A673 (cell line): ENCODE measurements at regions not wholly inside any gene's neighbourhood (a gene's known extent, or its start where the extent isn't known, plus 50 kb on each side); places are given as distances from the start of the nearest gene placed in this dataset.

Experiments
- BruUV-seq: library from RNA; stranded (reverse); fragments of 400-500 nt; replicated peaks from 2 replicates; lab custom pipeline; 2021; lab: Mats Ljungman, UMichigan
- CTCF ChIA-PET: fragments of 300-600 bp; sonication (Branson Sonifier 250); formaldehyde crosslinking; loops from one replicate; lab custom pipeline; 2022; ENCODE audit warnings: antibody characterized with exemption; lab: Charles Lee
- POLR2A ChIA-PET: fragments of 300-600 bp; sonication (Branson Sonifier 250); formaldehyde crosslinking; loops from one replicate; lab custom pipeline; 2022; ENCODE audit warnings: antibody characterized with exemption; ENCODE audit not compliant: low non-redundant PET; lab: Charles Lee
- DNase-seq: peaks from one replicate; pipeline ENCODE4 v3.0.0-alpha.2; 2015; ENCODE audit warnings: low spot score
- H3K27ac ChIP-seq: fragments of 200-600 bp; sonication (generic); 2 replicates; pipeline ENCODE4 v1.5.1; 2016; ENCODE audit warnings: mixed run types, low read depth, mild to moderate bottlenecking, mixed read lengths, antibody characterized with exemption, low read length; ENCODE audit not compliant: poor library complexity, severe bottlenecking
- H3K27me3 ChIP-seq: fragments of 200-600 bp; sonication (generic); replicated peaks from 2 replicates; pipeline ENCODE4 v1.6.1; 2017; ENCODE audit warnings: mixed run types, low read depth, mild to moderate bottlenecking, mixed read lengths, antibody characterized with exemption, low read length; ENCODE audit not compliant: insufficient read depth, poor library complexity
- H3K36me3 ChIP-seq: fragments of 200-600 bp; sonication (generic); 2 replicates; pipeline ENCODE4 v1.6.1; 2016; ENCODE audit warnings: mixed run types, mild to moderate bottlenecking, mixed read lengths, antibody characterized with exemption, low read length; ENCODE audit not compliant: insufficient read depth, poor library complexity, severe bottlenecking
- H3K4me1 ChIP-seq: fragments of 200-600 bp; sonication (generic); 2 replicates; pipeline ENCODE4 v1.6.1; 2017; ENCODE audit warnings: mixed run types, mild to moderate bottlenecking, mixed read lengths, antibody characterized with exemption, low read length; ENCODE audit not compliant: insufficient read depth, poor library complexity, severe bottlenecking
- H3K4me3 ChIP-seq: fragments of 200-600 bp; sonication (generic); 2 replicates; pipeline ENCODE4 v1.5.1; 2016; ENCODE audit warnings: low read depth, mixed run types, mild to moderate bottlenecking, mixed read lengths, low read length; ENCODE audit not compliant: poor library complexity, severe bottlenecking
- H3K9me3 ChIP-seq: fragments of 200-600 bp; sonication (generic); 2 replicates; pipeline ENCODE4 v1.6.1; 2016; ENCODE audit warnings: mixed run types, low read depth, mild to moderate bottlenecking, mixed read lengths, antibody characterized with exemption, low read length; ENCODE audit not compliant: poor library complexity, severe bottlenecking
- EZH2 ChIP-seq: fragments of 200-600 bp; sonication (generic); IDR thresholded peaks from 2 replicates; pipeline ENCODE4 v1.6.1; 2017; ENCODE audit warnings: borderline replicate concordance, low read depth, mild to moderate bottlenecking, mixed read lengths, antibody characterized with exemption, low read length; ENCODE audit not compliant: poor library complexity, severe bottlenecking
- intact Hi-C: fragments of 100-400 bp; cut with micrococcal nuclease; formaldehyde crosslinking; loops from one replicate; pipeline ENCODE4 v1.10.0; 2022; ENCODE audit not compliant: unreplicated experiment
- TF ChIP-seq, protein P1 (sequence below): fragments of 300-800, 200-600 bp; sonication (generic); conservative IDR thresholded peaks from 2 replicates; pipeline ENCODE4 v1.5.1; 2017; ENCODE audit warnings: low read depth, mild to moderate bottlenecking, antibody characterized with exemption, low read length, moderate library complexity, mixed read lengths

DNA sequence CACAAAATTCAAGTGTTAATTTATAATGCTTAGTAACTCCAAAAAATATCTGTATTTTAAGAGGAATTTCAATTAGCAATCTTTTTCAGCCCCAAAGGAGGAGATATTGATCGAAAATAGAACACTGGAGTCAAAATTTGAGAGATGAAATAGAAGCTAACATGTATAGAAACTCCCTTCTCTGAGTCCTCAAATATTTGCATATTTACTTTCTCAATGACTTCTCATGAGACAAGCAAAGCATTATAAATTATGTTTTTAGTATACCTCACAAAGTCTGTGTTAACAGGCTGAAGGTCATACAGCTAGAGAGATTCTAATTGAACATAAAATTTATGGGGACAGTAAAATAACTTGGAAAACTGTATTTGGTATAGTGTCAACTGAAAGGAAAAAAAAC, 260.5 kb downstream of the GPAM start:
- no peak for TF ChIP-seq EZH2
- TF ChIP-seq, protein P1, sequence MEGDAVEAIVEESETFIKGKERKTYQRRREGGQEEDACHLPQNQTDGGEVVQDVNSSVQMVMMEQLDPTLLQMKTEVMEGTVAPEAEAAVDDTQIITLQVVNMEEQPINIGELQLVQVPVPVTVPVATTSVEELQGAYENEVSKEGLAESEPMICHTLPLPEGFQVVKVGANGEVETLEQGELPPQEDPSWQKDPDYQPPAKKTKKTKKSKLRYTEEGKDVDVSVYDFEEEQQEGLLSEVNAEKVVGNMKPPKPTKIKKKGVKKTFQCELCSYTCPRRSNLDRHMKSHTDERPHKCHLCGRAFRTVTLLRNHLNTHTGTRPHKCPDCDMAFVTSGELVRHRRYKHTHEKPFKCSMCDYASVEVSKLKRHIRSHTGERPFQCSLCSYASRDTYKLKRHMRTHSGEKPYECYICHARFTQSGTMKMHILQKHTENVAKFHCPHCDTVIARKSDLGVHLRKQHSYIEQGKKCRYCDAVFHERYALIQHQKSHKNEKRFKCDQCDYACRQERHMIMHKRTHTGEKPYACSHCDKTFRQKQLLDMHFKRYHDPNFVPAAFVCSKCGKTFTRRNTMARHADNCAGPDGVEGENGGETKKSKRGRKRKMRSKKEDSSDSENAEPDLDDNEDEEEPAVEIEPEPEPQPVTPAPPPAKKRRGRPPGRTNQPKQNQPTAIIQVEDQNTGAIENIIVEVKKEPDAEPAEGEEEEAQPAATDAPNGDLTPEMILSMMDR: no peak
- Histone ChIP-seq H3K4me1 (no peaks in the 10 kb centered on the region), H3K27ac (no peak overlapping the region), H3K27me3 (peaks cover 11% of the 10 kb centered on the region), H3K4me3 (no peak overlapping the region), H3K36me3 (no peaks in the 10 kb centered on the region), H3K9me3 (no peaks in the 10 kb centered on the region)
- POLR2A ChIA-PET: no interaction called here
- DNase-seq: no peak
- no TSS peak for BruUV-seq
- intact Hi-C loops: no loop called here
- CTCF ChIA-PET: no interaction called here

DNA sequence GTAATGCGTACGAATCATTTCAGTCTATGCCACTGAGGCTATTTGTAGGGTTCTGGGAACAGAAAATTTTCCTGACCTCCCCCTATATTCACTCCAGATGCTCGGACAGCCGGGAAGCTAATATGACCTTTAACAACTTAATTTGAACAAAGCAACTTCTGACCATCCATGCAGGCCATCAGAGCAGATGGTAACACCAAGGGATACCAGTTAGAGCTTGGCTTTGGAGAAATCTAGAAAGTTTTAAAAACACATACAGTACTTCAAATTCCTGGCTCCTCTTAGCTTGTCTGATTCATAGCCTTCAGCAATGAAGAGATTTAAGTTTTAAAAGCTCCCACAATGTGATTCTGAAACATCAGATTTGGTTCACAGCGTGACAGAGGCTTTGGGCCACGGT, 257.3 kb downstream of the GPAM start:
- no TSS peak for BruUV-seq
- no peaks in the 10 kb centered on the region for H3K9me3 ChIP-seq

DNA sequence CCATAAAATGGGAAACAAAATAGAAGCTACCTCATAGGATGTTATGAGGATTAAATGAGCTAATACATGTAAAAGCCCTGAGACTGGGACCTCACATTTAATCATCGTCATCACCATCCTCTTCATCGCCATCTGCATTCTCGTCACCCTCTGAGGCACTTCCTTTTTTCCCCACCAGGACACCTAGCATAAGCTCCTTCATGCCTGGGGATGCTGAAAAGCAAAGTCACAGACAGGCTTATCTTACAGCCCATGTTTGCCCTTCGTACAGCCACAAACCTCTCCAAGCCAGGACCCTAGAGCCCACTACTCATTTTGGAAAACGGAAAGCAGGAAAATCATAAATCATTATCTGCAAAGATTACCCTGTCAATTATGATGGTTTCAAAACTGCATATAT, 249.6 kb downstream of the GPAM start:
- ChIA-PET CTCF (interaction anchor here (0.8 kb wide), 1 partner anchor 184 kb away, joined by 3 read pairs; no protein-coding TSS in a partner anchor), POLR2A (no interaction called here)
- no peak for DNase-seq
- no TSS peak for BruUV-seq
- intact Hi-C loops: no loop called here
- TF ChIP-seq, protein P1: no peak
- TF ChIP-seq EZH2: no peak
- H3K27ac ChIP-seq: no peak overlapping the region
- H3K4me3 ChIP-seq: no peak overlapping the region
- H3K4me1 ChIP-seq: no peaks in the 10 kb centered on the region
- no peaks in the 10 kb centered on the region for H3K36me3 ChIP-seq
- no peaks in the 10 kb centered on the region for H3K27me3 ChIP-seq
- no peaks in the 10 kb centered on the region for H3K9me3 ChIP-seq

More for the DNA sequence above, 257.3 kb downstream of the GPAM start:
- Histone ChIP-seq H3K4me3 (no peak overlapping the region), H3K36me3 (no peaks in the 10 kb centered on the region), H3K4me1 (no peaks in the 10 kb centered on the region), H3K27ac (no peak overlapping the region), H3K27me3 (peaks cover 11% of the 10 kb centered on the region)
- POLR2A ChIA-PET: no interaction called here
- intact Hi-C loops: no loop called here
- no peak for DNase-seq
- CTCF ChIA-PET: no interaction called here
- TF ChIP-seq, protein P1: no peak
- no peak for TF ChIP-seq EZH2
